ENCODE measurements at regions not wholly inside any gene's neighbourhood (a gene's known extent, or its start where the extent isn't known, plus 50 kb on each side); places are given as distances from the start of the nearest gene placed in this dataset.
"Not testable (repeated sequence)": the region's sequence is repeated elsewhere in the genome, so short reads cannot be mapped to it uniquely, and the experiment has no call there.

GRCh38 chr12:34217660-34218059 lies 195.4 kb downstream of the ALG10 start:
- intact Hi-C loops (cut with DNase I) = loop anchor here (2.0 kb wide), 1 partner anchor 93 kb away; no protein-coding TSS in a partner anchor
- peak; percentile 26 for DNase-seq (ENCODE audit: low spot score)

DNA sequence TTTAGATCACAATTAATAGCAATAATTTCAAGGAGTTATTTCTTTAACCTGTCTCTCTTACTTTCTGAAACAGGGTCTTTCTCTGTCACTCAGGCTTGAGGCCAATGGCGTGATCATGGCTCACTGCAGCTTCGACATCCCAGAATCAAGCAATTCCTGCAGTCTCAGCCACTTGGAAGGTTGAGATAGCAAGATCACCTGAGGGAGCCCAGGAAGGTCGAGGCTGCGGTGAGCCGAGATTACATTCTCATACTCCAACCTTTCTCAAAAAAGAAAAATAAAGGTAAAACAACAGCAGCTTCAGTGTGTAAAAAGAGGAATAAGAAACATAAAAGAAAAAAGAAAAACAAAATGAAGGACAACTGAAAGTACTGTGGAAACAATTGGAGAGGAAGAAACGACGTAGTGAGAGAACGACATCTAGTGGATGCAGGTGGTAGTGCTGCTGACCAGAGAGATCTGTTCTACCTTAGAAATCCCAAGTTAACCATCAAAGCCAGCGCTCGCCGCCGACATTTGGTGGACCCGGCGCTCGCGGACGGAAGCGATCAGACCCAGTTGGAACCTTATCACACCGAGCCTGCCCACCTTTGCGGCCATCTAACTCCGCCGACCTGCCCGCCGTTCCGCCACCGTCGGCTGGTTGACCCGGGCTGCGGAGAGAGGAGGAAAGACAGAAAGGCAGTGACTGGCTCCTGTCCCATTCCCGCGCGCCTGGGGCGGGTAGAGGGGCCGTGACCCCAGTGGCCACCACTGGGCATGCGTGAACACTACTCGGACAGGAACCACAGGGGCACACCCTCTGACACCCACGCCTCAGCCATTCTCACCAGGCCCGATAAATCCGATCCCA lies 196.1 kb downstream of the ALG10 start:
- DNase-seq (ENCODE audit: low spot score) = peak; percentile 76
- intact Hi-C loops (cut with DNase I) = loop anchor here (2.0 kb wide), 1 partner anchor 94 kb away; no protein-coding TSS in a partner anchor

GRCh38 chr12:34219046-34219770 lies 196.9 kb downstream of the ALG10 start:
- intact Hi-C loops (cut with DNase I) = loop anchor here (2.0 kb wide), 1 partner anchor 94 kb away; no protein-coding TSS in a partner anchor
- peak; percentile 47 for DNase-seq (ENCODE audit: low spot score)

DNA sequence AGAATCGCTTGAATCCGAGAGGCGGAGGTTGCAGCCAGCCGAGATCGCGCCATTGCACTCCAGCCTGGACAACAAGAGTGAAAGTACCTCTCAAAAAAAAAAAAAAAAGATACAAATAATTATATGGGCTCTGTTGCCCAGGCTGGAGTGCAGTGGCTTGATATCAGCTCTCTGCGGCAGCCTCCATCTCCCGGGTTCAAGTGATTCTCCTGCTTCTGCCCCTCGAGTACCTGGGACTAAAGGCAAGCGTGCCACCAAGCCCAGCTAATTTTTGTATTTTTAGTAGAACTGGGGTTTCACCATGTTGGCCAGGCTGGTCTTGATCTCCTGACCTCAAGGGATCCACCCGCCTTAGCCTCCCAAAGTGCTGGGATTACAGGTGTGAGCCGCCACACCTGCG lies 197.8 kb downstream of the ALG10 start:
- intact Hi-C loops (cut with DNase I) = not testable (repeated sequence)
- DNase-seq (ENCODE audit: low spot score) = peak; percentile 55

GRCh38 chr12:34223640-34224039 lies 201.3 kb downstream of the ALG10 start:
- intact Hi-C loops (cut with DNase I) = no loop called here
- no peak for DNase-seq (ENCODE audit: low spot score)

DNA sequence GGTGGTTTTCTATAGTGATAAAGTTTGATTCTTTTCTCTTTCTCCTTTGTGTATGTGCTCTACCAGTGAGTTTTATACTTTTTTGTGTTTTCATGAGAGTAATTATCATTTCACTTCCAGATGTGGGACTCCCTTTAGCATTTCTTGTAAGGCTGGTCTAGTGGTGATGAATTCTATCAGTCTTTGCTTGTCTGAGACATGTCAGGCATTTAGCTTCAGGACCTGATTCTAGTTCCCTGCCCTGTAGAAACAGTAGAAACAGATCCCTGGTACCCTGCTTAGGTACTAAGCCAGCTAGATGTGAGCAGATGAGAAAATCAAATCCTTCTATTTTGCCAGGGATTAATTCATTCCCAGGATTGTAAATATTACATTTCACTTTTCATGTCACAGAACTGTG lies 203.7 kb downstream of the ALG10 start:
- intact Hi-C loops (cut with DNase I); DNase-seq (ENCODE audit: low spot score): not testable (repeated sequence)

- DNase-seq (ENCODE audit: low spot score); intact Hi-C loops (cut with DNase I): not testable (repeated sequence)
Observed at GRCh38 chr12:34228046-34228445, 205.8 kb downstream of the ALG10 start.

DNA sequence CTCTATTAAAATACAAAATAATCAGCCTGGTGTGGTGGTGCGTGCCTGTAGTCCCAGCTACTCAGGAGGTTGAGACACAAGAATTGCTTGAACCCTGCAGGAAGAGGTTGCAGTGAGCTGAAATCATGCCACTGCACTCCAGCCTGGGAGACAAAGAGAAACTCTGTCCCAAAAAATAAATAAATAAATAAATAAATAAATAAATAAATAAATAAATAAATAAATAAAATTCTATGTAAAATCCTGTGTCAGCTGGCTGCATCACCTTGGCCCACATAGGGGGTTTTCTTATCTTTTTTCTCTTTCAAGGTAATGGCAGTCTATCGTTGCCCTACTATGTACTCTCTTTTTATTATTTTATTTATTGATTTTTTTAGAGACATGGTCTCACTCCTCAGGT lies 206.7 kb downstream of the ALG10 start:
- intact Hi-C loops (cut with DNase I); DNase-seq (ENCODE audit: low spot score): not testable (repeated sequence)

- intact Hi-C loops (cut with DNase I) = no loop called here
- no peak for DNase-seq (ENCODE audit: low spot score)
Observed at GRCh38 chr12:34233618-34234017, 211.3 kb downstream of the ALG10 start.

DNA sequence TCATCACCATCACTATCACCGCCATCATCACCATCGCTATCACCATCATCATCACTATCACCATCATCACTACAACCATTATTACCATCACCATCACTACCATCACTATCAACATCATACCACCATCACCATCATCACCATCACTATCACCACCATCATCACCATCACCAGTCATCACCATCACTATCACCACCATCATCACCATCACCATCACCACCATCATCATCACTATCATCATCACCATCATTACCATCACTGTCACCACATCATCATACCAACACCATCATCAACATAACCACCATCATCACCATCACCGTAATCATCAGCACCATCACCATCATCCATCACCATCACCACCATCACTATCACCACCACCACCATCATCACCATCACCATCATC lies 213.8 kb downstream of the ALG10 start:
- intact Hi-C loops (cut with DNase I) = no loop called here
- DNase-seq (ENCODE audit: low spot score) = no peak

DNA sequence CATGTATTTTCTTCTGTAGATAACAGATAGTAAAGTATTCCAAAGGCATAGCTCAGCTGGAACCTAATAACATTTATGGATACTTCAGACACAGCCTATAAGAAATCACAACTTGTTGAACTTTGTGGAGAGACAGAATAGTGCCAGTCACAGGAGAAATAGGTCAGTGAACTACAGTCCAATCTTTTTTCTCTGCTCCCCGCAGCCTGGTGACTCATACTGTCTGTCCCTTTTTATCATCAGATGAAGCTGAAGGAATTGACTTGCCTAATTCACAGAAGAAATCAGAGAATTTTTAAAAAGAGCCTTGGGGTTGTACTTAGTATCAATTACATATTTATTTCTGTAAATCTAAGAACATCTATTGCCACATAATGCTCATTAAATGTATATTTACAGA lies 222.3 kb downstream of the ALG10 start:
- intact Hi-C loops (cut with DNase I) = no loop called here
- DNase-seq (ENCODE audit: low spot score) = no peak

DNA sequence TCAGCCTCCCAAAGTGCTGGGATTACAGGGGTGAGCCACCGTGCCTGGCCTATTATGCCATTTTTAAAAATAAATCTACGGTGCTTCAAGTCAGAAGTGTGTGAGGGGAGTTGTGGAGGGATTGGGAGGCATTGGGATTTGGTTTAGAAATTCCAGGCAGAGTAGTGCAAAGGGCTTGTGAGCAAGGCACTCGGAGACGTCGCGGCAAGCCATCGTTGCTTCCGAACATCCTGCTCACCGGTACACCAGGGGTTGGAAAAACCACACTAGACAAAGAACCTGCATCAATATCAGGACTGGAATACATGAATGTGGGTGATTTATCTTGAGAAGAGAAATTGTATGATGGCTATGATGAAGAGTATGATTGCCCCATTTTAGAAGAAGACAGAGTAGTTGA lies 227.0 kb downstream of the ALG10 start:
- no peak for DNase-seq (ENCODE audit: low spot score)
- intact Hi-C loops (cut with DNase I) = no loop called here

DNA sequence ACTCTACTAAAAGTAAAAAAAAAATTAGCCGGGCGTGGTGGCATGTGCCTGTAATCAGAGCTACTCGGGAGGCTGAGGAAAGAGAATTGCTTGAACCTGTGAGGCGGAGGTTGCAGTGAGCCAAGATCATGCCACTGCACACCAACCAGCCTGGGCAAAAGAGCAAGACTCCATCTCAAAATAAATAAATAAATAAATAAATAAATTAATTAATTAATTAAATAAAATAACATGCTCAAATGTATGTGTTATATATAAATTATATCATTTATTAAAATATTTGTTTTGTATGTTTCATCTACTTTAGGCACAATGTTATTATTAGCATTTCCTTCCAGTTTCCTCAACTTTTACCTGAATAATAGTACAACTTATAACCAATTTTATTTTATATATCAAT lies 229.6 kb downstream of the ALG10 start:
- DNase-seq (ENCODE audit: low spot score); intact Hi-C loops (cut with DNase I): not testable (repeated sequence)

- DNase-seq (ENCODE audit: low spot score) = no peak
- intact Hi-C loops (cut with DNase I) = no loop called here
Observed at GRCh38 chr12:34253674-34254073, 231.4 kb downstream of the ALG10 start.

- intact Hi-C loops (cut with DNase I) = no loop called here
- no peak for DNase-seq (ENCODE audit: low spot score)
Observed at GRCh38 chr12:34257093-34257492, 234.8 kb downstream of the ALG10 start.

DNA sequence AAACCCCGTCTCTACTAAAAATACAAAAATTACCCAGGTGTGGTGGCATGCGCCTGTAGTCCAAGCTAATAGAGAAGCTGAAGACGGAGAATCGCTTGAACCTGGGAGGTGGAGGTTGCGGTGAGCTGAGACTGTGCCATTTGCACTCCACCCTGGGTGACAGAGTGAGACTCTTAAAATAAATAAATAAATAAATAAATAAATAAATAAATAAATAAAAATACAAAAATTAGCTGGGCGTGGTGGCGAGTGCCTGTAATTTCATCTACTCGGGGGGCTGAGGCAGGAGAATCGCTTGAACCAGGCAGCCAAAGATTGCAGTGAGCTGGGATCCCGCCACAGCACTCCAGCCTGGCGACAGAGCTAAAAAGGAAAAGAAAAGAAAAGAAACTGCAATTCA lies 239.8 kb downstream of the ALG10 start:
- DNase-seq (ENCODE audit: low spot score); intact Hi-C loops (cut with DNase I): not testable (repeated sequence)

DNA sequence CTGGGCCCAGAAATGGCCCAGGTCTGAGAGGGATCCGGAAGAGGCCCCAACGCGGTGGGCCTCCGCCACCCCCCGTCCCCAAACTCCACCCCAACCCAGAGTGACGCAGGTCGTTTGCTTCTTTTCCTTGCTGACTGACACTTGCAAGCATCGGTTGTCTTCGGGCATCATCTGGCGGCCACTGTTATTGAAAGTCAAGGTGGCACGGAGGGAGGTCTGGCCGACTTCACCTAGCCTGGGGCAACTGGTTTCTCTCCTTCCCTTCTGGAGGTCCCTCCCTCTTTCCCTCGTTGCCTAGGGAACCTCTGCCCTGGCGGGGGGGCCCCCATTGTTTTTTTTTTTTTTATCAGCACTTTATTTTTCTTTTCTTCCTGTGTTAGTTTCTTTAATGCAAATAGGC lies 241.8 kb downstream of the ALG10 start:
- DNase-seq (ENCODE audit: low spot score) = no peak
- intact Hi-C loops (cut with DNase I) = no loop called here

- intact Hi-C loops (cut with DNase I); DNase-seq (ENCODE audit: low spot score): not testable (repeated sequence)
Observed at GRCh38 chr12:34273703-34274102, 251.4 kb downstream of the ALG10 start.

DNA sequence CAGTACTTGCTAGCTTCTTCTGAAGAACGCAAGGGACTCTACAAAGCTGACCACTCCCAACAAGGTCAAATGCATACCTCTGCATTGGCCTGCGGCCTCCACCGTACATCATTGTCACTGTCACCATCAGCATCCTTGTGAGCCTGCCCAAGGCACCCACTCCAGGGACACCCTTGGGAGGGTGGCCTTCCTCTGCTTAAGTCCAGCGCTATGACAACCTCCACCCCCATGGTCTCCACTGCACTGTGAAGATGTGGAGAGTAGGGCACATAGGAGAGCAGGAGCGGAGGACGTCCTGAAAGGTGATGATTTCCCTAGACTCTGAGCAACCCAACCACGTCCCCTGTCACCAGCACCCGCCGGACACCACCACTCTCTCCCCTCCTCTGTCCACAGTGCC lies 252.8 kb downstream of the ALG10 start:
- DNase-seq (ENCODE audit: low spot score) = no peak
- intact Hi-C loops (cut with DNase I) = no loop called here

GRCh38 chr12:34286483-34286882 lies 264.2 kb downstream of the ALG10 start:
- intact Hi-C loops (cut with DNase I) = no loop called here
- DNase-seq (ENCODE audit: low spot score) = peak; percentile 6

- intact Hi-C loops (cut with DNase I) = no loop called here
- peak; percentile 41 for DNase-seq (ENCODE audit: low spot score)
Observed at GRCh38 chr12:34286934-34287333, 264.6 kb downstream of the ALG10 start.
